HG02610 (cell line): ENCODE measurements at regions not wholly inside any gene's neighbourhood (a gene's known extent, or its start where the extent isn't known, plus 50 kb on each side); places are given as distances from the start of the nearest gene placed in this dataset.
"Not testable (repeated sequence)": the region's sequence is repeated elsewhere in the genome, so short reads cannot be mapped to it uniquely, and the experiment has no call there.

ENCODE experiments used
- ATAC-seq: cut with Tn5 transposase; IDR thresholded peaks from one replicate; pipeline ENCODE4 v1.9.1; 2021; ENCODE audit warnings: mild to moderate bottlenecking, moderate library complexity; ENCODE audit not compliant: unreplicated experiment

DNA sequence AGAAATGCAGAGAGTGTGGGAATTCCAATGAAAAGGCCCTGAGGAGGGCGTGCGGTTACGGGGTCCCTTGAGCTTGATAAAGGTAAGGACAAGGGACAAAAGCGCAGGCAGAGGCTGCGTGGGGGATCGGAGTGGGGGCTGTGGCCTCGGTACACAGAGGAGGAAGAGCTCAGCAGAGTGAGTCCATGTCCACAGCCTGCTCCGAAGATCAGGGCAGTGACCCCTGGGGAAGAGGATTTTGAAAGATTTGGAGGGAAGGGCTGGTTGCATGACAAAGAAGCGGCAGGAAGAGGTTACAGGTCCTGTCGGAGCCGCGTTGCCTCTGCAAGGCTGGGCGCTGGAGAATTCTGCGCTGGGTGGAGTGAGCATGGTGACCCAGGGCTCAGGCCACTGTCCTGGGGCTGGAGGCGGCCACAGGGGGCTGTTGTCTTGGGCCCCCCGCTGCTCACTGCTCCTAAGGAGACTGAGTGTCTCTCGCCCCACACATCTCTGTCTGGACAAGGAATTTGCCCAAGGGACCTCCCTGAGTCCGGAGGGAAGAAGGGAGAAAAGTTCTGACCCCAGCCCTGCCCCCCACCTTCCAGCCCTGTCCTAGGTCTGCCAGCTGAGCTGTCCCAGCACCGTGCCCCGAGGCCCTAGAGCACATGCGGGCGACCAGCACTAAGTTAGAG lies 69.8 kb upstream of the INSIG1 start:
- no peak for ATAC-seq

DNA sequence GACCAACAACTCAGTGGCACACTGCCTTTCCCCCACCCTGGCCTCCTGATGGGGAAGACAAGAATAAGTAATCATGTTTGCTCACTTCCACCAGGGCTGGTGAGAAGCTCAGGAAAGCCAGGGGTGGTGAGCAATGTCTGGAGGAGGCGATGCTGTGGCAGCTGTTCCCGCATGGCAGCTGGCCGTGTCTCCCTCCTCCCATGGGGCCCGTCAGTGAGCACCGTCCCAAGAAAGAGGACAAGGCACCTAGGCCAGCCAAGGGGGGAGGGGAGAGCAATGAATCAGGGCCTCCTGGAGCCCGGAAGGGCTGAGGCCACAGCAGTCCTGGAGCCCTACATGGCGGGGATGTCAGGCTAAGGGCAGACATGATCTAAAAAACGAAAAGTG lies 69.2 kb upstream of the INSIG1 start:
- no peak for ATAC-seq

DNA sequence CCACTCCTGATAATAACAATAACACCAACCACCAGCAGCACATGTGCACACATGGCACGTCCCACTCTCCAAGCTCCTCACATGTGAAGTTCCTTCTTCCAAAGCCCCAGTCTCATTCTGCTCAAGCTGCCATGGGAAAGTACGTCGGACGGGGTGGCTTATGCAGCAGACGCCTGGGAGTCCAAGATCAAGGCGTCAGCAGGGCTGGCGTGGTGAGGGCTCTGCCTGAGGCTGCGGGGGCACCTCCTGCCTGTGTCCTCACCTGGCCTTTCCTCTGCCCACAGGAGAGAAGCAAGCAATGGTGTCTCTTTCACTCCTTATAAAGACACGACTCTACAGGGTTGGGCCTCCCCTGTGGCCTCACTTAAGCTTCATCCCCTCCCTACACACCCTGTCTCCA lies 68.8 kb upstream of the INSIG1 start:
- ATAC-seq: no peak

DNA sequence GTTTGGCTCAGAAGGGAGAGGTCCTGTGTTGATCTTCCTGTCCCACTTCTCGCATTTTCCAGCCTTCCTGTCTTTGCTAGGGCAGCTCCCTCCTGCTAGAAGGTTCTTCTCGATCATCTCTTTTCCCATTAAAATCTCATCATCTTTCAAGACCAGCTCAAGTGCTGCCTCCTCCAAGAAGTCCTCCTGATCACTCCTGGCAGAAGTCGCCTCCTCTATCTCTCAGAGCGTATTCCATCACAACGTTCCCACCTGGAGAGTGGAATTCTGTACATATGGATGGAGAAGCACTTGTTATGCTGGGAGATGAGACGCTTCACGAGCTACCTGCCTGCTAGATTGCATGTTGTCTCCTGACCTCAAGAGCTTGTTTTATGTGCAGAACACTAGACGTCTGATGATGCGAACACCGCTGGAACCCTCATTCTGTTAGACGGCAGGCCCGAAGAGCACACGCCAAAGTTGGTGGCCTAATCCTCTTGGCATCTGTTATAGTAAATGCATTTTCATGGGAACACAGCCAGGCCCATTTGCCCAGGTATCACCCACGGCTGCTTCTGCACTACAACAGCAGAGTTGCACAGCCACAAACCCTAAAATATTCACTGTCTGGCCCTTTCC lies 68.0 kb upstream of the INSIG1 start:
- ATAC-seq: no peak

DNA sequence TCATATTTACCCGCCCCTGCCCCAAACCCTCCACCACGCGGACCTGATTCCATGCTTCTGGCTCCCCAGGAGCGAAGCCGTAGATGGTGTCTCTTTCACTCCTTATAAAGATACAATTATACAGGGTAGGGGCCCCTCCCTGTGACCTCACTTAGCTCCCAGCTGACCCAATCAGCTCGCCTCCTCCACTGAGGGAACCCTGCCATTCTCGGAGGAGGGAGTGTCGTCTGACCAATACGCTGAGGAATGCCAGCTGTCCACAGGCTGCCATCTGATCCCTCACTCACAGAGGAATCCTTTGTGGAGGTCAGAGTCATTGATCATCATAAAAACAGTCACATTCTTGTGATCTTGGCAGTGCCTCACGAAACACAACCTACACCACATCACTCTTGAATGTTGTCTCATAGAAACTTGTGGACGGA lies 67.5 kb upstream of the INSIG1 start:
- no peak for ATAC-seq

DNA sequence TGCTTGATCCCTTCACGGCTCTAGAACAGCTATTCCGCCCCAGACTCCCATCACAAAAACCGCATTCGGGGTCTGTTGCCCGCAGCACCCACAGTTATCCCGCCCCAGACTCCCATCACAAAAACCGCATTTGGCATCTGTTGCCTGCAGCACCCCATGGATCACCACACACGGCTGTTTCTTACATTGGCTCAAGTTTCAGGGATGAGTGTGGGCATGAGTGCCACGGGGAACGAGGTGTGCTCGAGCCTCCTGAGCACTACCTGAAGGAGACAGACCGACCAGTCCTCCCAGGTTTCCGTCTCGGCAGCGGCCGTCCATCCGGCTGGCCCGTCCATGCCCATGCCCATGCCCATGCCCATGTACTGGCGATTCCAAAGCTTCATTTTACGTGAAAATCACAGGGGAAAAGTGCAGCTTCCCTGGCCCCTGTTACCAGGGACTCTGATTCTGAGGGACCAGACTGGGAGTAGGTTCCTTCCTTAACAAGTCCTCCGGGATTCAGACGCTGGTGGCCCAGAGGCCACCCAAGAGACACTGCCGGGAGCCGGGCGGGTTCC lies 66.4 kb upstream of the INSIG1 start:
- ATAC-seq: no peak

DNA sequence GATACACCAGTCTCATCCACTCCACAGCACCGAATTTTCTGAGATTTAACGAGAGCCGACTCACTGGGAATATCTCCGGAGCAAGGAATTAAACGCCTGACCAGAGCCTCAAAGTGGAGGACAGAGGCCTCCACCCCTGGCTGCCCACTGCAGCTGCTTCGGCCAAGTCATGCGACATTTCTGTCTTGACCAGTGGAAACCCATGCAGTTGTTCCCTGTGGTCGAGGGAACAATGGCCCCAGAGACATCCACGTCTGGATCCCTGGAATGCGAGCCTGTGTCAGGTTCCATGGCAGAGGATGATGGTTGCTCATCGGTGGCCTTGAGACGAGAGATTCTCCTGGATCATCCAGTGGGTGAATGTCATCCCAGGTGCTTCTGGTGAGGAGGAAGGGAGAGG lies 65.7 kb upstream of the INSIG1 start:
- ATAC-seq: no peak

DNA sequence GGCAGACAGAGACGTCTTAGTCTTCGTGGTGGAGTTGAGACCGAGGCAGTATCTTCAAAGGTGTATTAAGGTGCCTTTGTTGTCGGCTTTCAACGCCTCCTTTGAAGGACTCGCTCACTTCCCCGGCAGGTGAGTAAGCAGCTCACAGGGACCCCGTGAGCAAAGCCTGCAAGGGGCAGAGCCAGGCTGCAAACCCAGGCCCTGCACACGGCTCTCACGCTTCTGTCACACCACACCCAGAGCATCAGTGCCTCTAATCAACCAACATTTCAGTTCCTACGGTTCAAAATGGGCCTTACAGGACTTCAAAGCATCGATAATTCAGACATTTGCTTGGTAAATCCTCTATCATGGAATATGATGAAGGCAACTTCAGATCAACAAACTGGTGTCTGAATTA lies 64.8 kb upstream of the INSIG1 start:
- no peak for ATAC-seq

DNA sequence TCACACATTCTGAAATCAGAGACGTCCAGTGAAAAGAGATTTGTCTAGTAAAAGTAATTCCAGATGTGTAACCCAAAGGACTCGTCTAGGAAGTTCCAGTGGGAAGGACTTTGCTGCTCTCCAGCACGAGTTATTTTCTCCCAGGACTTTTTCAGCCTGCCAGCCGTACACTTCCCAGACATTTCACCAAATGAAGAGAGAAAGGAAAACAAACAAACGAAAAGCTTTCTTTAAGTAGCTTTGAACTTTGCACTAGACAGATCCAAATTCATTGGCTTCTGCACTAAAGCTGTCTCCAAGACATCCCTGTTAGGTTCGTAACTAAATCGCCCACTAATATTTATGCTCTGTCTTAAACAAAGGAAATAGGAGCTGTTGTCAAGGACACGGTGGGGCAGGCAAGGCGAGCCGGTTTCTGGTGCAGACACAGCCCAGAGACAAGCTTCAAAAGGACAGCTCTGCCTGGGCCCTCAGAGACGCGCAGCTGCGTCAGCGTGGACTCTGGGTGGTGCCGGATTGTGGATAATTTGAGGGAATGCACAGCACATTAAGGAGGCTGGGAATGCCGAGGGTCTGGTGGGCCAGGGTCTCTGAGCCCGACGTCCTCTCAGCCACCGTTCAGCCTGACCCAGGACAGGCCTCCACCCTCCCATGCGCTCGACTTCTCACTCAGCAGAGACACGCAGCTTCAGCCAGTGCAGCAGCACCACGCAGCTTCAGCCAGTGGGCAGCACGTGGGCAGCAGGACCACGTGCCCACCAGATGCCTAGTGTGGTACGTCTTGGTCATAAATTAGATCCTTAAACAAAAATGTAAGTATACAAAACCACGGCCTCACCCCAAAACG lies 64.1 kb upstream of the INSIG1 start:
- ATAC-seq: no peak

DNA sequence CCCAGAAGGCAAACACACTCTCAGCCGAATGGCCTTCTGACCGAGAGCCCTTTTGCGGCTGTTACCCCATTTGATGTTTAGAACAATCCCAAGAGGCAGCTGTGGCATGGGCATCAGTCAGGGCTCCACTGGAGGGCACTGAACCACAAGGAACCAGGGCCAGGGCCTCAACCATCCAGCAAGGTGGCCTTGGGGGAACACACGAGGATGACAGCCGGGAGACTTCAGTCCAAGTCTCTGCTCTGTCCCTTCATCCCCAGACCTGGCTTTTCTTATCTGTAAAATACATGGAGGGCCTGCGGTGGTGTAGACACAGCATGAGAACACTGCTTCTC lies 63.6 kb upstream of the INSIG1 start:
- ATAC-seq: no peak

DNA sequence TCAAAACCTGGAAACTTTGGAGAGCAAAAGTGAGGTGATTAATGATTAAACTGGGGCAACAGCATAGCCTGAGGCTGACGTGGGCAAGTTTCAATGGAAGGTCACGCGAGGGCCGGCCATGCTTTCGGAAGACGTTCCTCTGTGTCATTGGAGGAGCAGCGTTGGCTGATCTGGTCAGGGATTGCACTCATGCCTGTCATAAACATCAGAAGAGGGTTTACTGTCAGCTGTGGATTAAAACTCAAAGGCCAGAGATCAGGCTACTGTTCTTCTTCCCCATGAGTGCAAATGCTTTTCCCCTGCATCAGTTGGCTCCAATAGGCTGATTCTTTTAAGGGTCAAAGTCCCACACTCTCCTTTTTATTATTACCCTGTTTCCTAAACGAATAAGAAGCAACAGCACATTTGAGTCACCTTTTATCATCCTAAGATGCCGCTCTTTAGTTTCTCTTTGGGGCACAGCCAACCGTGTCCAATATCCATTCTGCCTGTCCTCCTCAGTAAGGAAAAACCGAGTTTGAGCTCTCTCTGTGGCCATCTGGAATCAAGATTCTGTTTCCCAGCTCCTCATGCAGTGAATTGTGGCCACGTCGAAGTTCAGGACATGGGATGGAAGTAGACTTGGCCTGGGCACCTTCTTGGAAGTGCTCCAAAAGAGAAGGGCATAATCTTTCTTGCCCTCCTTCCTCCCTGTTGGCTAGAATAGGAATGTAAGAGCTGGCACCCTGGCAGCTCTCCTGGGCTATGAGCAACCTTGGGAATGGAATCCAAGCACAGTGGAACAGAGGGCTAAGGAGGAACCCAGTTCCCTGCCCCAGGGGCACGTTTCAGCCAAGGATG lies 62.5 kb upstream of the INSIG1 start:
- ATAC-seq: no peak

DNA sequence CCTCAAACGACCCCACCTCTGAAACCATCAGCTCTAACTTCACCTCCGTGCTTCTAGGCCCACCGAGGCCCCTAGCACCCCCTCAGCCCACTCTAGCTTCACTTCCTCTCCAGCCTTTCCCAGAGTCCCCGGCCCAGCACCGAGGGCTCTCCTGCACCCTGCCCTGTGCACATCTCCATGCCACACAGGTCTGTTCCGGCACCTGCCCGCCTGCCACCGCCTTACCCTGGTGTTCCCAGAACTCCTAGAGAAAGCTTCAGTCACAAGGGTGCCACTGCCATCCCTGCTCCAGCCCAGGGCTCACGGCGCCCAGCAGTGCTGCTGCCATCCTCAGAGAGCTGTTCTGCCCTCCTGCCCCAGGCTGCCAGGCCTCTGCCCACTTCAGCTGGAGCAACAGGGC lies 61.3 kb upstream of the INSIG1 start:
- ATAC-seq: no peak

DNA sequence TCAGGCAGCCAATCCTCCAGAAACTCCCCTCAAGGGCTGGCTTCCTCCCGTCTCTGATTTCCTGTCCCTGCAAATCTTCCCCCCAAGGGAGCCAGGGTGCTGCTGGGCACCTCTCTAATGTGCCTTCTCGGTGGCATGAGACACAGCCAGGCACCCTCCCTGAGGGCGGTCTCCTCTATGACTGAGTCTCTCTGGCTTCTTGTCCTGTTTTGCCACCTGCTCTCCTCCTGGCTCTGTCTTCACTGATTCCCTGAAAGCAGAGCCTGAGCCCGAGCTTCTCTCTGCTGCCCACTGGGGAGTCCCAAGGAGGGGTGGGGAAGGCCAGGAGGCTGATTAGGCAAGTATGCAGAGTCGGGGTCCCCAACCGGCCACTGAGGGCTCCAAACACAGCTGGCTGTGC lies 60.4 kb upstream of the INSIG1 start:
- no peak for ATAC-seq

DNA sequence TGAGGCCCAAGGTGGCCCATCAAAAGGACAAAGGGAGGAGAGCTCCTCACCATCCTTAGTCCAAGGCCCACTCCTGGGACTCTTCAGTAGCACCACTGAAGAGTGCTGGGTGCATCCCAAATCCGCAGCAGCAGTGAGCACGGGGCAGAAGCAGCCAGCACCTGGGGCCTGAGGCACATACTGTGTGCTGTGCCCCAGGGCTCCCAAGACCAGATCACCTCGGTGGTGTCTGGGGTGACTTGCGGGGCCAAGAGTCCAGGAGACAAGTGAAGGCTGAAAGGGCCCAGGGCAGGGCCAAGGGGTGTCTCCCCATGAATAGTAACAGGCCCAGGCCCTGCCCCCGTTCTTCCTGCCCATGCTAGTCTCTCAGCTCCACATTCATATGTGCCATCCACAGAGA lies 59.9 kb upstream of the INSIG1 start:
- ATAC-seq: no peak

DNA sequence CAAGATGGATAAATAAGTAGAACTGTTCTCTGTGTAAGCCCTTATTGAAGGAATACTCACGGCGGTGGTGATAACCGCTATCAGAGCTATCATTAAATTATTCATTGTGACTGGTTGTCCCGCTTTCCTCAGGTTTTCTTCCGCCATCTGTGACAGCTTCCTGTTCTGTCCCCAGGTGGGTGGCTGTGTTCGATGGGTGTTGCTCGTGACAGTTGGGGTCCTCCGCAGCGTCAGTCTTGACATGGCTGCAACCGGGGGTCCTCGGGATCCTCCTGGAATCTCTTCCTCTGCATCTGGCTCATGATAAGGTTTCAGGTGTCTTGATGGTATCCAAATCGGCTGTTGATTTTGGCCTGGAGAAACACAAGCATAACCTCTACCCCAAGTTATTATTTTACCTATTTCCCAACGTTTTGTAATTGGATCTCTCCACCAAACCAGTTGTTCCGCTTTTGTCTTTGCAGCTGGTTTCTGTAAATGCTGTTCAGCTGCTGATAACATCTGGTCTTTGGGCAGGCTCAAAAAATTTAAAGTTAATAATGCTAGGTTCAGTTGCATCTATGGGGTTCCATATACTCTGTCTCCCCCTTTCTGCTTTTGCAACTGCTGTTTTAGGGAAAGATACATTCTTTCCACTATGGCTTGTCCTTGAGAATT lies 58.1 kb upstream of the INSIG1 start:
- ATAC-seq: not testable (repeated sequence)

DNA sequence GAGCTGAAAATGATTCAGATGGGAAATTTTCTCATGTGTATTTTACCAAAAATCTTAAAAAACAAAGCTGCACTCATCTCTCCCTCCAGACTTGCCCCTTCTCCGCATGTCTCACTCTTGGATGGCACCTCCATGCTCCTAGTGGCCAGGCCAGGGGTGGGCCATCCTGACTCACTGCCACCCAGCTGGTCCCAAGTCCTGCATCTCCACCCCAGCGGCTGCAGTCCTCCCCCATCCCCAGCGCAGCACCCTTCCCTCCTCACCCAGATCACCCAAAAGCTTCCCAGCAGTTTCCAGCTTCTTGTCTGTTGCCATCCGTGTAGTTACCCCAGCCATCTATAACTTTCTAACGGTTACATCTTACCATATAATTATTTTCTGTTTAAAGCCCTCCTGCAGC lies 53.0 kb upstream of the INSIG1 start:
- ATAC-seq: no peak

DNA sequence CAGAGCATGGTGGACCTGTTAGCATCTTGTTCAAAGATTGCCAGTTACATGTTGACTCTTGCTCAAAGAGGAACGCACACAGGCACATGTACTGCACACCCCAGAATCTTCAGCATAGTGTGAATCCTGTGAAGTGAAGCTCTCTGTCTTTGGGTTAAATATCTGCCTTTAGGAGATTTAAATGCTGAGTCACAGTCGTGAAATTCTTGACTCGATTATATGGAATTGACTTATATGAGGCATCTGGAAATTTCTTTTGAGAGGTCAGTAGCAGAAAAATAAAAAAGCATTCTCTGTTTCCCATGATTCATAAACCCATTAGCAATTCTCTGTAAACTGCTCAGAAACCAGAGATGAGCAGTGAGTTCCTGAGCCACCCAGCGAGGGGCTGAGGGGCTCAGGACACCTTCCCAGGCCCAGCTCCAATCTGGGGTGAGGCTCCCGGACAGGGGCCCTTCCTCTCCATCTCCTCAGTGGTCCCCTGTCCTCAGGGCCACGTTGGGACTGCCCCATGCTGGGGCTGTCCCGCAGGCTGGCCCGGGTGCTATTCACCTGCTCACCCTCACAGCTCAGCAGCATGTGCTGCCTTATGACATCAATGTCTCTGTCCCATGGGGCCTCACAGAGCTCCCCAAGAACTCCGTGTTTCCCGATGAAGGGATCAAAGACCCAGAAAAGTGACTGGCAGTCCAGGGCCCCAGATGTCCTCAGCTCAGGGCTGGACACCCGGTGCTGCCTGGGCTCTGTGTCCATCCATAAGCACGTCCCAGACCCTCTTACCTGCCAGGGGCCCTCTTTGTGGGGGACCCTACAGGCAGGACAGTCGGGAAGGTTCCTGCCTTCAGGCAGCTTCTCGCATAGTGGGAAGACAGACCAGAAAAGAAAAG lies 50.0 kb upstream of the INSIG1 start:
- ATAC-seq: no peak
